SH-SY5Y (cell line): ENCODE measurements at regions not wholly inside any gene's neighbourhood (a gene's known extent, or its start where the extent isn't known, plus 50 kb on each side); places are given as distances from the start of the nearest gene placed in this dataset.

Experiments used
- GATA2 ChIP-seq: IDR thresholded peaks from 2 replicates; pipeline ENCODE4 v1.6.1; 2011; ENCODE audit warnings: mild to moderate bottlenecking, low read depth, low read length
- GATA3 ChIP-seq: IDR thresholded peaks from 2 replicates; pipeline ENCODE4 v1.6.1; 2011; ENCODE audit warnings: low read depth, mild to moderate bottlenecking, low read length, moderate library complexity

DNA sequence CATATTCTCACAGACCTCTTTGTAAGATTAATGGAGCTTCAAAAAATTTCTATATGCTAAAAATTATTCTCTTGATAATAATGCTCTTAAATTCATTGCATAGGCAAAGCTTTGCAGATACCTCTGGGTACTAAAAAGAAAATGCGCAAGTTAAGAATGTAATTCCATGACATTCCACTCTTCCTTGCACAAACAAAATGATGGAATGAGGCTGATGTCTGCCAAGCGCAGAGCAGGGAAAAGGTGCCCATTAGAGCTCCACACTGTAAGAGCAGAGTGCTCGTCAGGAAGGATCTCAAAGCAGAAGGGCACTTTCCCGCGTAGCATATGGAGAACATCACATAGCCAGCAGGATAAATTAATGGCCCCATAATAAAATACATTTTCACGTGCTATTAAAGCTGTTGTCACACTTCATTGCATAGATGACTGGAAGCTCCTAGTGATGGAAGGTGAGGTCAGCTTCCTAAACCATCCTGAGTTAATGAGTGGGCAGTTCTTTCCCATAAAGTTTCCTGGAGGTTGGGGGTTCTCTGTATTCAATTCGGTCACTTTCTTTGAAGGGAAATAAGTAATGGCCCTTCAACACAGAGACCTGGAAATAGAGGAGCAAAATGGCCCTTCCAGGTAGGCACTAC, 1058.9 kb downstream of the GALC start:
- TF ChIP-seq GATA3 (no peak), GATA2 (no peak)
